ENCODE measurements at regions not wholly inside any gene's neighbourhood (a gene's known extent, or its start where the extent isn't known, plus 50 kb on each side); places are given as distances from the start of the nearest gene placed in this dataset.
"Not testable (repeated sequence)": the region's sequence is repeated elsewhere in the genome, so short reads cannot be mapped to it uniquely, and the experiment has no call there.

DNA sequence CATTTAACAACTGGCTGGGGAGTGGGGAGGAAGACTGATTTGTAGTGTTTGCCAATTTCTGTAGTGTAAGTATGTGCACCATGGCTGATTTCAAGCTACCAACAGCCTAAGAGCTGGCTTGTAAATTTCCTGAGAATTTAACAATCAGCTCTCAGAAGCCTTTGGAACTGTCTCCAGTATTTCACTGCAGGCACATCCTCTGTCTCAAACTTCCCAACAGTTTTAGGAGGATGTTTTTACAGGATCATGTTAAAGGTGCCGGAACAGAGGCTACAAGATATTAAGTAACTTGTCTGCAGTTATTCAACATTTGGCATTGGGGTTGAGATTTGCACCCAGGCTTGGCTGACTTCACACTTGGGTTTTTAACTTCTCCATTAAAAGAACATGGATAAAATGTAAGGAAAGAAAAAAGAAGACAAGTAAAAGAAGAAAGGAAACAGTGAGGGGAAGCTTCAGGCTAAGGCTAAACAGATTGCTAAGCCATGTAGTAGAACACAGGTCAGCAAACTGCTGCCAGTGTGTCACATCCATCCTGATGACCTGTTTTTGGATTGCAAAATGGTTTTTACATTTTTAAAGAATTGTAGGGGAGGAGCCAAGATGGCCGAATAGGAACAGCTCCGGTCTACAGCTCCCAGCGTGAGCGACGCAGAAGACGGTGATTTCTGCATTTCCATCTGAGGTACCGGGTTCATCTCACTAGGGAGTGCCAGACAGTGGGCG is 204.8 kb upstream of the SESN3 start:
- DNase-seq (ENCODE audit: low read depth in 2 of 2): no peak

DNA sequence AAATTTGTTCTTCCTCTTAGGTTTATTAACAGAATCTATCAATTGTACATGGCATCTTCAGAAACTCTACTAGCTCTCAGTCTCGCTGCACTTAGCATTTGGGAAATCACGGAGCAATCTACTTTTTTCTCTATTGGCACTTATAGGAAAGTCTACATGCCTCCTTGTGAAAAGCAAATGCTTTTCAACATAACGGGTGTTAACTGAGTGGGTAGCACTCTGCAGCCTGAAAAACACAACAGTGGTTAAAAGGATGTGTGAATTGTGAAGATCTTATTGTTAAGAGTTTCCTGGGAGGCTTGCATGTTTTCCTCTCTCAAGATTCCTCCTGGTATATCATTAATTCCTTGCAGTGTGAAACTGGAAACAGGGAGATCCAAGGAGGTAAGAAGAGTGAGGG is 204.2 kb upstream of the SESN3 start:
- DNase-seq (ENCODE audit: low read depth in 2 of 2): no peak

DNA sequence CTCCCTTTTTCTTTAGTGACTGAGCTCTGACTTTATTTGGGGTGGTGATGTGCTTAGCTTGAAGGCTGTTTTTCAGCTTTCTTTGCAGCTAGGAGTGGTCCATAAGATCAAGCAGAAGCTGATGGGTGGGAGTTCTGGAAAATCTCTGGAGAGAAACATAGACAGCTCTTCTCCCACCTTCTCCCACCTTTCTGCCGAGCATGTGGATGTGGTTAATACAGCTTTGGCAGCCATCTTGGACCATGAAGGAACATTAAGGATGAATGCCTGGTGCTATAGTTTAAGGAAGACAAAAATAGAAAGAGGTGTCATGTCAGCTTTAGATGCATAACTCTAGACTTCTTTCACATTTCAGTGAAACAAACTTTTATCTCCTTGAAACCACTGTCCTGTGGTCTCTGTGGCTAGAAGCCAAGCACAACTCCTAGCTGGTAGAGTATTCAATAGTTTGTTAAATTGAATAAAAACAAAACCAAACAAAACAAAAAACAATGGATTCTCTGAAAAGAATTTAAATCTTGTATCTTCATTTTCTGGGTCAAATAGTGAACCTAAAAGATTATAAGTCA is 203.6 kb upstream of the SESN3 start:
- no peak for DNase-seq (ENCODE audit: low read depth in 2 of 2)

DNA sequence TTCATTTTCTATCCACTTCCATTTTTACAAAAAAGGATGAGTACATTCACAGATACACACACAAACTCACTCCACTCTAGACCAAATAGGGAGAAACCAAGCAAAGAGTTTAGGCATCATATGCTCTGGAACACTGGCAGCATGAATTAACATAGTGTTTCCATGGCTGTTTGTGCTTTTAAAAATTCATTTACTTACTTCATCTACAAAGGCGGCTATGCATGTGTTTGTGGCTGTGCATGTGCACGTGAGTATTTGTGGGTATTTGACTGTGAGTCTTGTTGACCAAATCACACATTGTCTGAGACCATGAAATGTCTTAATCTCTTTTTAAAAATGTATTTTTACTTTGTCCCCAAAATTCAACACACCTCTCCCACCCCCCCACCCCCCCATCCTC is 203.0 kb upstream of the SESN3 start:
- no peak for DNase-seq (ENCODE audit: low read depth in 2 of 2)

DNA sequence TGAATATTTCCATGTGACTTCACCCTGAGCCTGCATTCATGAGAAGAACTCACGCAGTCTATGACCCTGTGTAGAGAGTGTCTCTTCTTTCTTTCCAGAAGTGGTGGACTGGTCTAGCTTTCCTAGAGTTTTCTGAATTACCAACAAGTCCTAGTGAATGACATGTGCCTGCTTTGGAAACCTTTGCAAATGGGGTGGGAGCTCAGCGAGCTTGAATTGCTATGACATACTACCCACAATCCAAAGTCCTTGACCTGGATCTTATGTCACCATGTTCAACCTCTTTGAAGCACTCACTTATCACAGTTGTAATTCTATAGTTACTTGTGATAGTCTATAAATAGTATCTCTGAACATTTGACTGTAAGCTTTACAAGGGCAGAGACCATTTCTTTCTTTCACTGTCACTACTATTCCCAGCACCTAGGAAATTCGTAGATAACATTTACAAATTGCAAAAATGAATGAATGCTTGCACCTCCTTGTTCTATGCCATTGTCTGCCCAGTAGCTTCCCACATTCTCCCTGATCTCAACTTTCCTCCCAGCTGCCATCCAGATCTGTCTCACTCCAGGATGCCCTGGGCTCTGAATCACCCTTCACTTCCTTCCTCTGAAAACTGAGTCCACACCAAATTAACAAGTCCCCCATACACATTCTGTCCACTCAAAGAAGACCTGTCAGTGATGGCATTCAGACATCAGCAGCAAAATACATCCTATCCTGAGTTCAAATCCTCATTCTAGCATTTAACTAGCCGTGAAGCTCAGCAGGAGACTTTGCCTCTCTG is 201.9 kb upstream of the SESN3 start:
- DNase-seq (ENCODE audit: low read depth in 2 of 2): no peak

DNA sequence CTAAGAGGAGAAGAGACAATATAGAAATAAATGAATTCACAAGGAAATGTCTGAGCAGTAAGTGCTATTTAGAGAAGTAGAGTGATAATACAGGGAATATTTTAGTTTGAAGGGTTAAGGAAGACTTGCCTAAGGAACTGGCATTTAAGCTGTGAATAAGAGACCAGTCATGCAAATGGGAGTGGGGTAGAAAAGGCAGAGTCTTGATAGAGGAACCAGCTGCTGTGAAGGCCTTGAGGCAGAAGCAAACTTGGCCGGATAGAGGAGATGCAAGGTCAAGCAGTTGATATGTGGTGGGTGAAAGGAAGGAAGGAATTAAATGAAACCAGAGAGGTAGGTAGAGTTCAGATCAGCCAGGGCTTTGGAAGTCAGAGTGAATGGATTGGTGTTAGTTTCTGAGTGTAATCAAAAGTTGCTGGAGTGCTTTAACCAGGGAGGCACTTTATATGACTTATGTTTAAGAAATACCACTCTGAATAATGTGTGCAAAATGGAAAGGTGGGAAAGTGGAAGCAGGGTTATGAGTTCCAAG is 198.4 kb upstream of the SESN3 start:
- DNase-seq (ENCODE audit: low read depth in 2 of 2): no peak

DNA sequence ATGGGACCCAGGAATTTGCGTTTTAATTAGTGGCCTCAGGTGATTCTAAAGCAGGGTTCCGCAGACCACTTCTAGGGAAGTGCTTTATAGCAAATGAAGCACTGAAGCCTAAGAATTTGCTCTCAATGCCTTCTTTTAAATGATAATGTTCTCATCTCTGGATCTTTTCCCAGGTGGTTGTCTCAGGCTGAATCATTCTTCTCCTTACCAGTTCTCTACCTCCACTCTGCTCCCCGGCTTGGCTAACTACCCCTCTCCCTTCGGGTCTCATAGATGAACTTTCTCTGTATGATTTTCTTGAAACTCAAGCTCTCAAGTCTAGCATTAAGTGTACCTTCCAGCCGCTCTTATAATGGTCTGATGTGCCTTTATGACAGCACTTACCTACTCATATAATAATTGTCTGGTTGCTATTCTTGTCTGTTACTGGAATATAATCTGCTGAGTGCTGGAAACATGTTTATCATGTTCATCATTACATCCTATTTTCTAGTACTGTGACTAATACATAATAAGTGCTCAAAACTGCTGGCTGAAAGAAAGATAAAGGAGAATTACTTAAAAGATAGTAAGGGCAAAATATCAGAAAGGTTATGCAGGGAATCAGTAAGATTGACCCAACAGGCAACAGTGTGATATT is 195.9 kb upstream of the SESN3 start:
- DNase-seq (ENCODE audit: low read depth in 2 of 2): no peak

DNA sequence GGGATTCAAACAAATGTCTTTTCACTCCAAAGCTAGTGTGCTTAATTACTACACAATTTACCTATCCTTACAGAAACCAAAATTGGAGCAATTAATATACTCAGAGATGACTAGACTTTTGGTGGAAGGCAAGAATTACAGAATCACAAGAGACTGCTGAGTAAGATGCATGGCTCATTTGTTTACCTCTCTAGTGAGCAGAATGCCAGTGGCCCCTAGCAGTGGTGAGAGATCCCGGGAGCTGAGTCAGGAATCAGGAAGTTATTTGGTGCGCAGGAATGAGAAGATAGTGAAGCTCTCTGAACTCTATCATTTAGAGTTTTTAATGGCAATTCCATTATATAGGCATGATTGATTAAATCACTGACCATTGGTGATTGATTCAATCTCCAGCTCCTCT is 188.9 kb upstream of the SESN3 start:
- no peak for DNase-seq (ENCODE audit: low read depth in 2 of 2)

DNA sequence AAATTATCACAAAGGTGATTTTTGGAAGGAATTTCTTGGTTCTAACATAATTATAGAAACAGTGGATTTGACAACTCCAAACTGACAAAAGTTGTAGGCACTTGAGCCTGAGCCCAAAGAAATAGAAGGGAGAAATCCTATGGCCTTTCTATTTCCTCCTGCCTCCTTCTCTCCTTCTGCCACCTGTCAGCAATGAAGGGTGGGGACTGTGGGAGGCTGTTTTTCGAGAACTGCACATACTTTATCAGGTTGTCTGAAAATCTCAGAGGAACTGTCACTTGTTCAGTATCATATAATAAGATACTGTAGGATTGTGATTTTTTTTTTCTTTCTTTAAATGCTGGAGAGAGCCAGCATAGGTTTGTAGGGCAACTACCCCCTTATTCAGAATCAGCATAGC is 187.9 kb upstream of the SESN3 start:
- DNase-seq (ENCODE audit: low read depth in 2 of 2): no peak

DNA sequence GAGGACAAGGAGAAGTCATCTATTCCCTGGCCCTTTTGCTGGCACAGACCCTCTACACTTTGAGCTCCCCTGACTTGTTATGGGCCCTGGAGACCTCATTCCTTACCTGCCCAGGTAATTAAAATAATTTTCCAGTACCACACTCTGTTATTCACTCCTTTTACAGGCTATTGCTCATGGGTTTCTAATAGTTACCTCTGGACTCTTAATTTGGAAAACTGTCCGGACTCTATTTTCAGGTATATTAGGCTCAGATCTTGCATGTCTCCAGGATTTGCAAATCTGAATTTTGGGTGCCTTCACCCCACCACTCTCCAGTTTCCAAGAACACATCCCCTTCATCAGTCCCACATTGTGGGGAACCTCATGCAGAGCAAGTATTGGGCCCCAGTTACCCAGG is 186.8 kb upstream of the SESN3 start:
- no peak for DNase-seq (ENCODE audit: low read depth in 2 of 2)

DNA sequence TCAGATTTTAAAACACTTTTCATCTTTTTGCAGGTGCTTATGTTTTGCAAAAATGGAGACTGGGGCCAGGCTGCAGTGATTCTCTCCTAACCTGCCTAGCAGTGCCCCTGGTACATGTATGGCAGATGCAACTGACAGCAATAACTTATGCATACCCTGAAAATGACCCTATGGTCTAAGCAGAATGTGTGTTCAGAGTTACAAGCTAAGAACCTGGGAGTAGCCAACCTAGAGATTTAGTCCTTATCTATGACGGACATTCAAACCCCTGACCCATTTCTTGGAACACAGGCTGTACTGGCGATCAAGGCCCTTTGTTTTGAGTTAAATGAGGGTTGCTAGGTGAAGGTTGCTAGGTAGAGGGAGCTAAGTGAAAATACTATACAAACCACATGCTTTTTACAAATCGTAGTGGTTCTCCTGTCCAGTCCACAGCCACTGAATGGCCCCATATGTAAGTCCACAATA is 184.9 kb upstream of the SESN3 start:
- no peak for DNase-seq (ENCODE audit: low read depth in 2 of 2)

DNA sequence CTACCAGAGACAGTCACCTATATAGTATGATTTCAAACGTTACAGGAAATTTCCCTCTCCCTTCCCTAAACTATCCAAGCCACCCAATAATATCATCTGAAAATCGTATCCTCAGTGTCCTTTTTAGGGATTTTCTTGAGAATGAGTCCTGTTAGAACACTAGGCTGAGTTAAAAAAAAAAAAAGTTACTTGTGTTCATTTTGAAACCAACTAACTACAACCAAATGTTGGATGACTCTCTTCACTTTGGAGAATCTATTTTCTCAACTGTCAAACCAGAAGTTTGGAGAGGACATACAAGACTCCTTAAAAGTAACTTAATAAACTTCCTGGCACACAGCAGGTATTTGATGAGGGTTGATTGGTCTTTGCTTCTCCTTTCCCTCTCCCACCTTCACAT is 183.2 kb upstream of the SESN3 start:
- no peak for DNase-seq (ENCODE audit: low read depth in 2 of 2)

DNA sequence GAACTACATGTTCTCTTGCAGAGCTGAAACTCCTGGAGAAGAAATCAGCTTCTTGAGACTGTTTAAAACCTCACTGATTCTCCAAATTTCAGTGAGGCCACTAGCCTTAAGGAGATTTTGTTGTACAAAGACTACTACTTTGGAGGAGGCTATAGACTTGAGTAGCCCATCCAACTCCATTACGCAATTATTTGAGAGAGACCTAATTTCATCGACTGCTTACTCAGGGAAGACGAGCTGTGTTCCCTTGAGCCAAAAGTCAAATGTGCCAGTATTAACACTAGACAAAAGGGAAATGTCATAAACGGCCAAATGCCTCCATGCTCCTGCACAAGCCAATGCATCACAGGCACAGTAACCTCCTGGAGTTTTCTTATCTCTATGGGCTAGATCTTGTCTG is 182.8 kb upstream of the SESN3 start:
- no peak for DNase-seq (ENCODE audit: low read depth in 2 of 2)

DNA sequence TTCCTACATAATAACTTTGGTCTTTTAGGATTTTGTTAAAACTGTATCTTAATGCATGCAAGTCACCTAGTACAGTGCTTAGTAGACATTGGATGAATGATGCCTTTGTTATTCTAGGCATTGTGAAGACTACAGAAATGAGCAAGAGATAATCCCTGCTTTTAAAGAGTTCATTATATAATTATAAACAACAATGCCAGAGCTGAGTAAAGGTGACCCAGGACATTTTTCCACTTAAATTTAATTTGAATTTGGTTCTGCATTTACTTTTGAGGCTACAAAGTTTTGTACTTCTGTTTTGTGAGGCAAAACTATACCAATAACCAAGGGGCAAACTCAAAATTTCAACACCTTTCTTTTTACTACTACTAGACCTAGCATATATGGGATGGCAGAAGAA is 182.0 kb upstream of the SESN3 start:
- no peak for DNase-seq (ENCODE audit: low read depth in 2 of 2)

DNA sequence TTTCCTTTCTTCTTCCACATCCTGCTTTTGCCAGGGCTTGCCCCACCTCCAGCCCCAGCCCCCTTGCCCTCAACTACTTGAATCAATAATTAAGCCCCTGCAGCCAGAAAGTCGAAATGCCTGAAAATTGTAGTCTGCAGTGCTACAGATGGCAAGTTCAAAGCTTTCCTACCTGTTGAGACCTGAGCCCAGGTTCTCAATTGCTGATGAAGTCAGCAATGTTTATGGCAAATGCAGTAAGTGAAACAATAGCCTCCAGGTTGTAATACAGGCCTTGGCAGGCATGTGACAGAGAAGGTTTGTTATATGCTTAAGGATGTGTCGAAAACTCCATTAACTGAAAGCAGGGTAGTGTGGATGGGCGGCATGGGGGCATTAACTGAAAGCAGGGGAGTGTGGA is 181.1 kb upstream of the SESN3 start:
- DNase-seq (ENCODE audit: low read depth in 2 of 2): no peak

DNA sequence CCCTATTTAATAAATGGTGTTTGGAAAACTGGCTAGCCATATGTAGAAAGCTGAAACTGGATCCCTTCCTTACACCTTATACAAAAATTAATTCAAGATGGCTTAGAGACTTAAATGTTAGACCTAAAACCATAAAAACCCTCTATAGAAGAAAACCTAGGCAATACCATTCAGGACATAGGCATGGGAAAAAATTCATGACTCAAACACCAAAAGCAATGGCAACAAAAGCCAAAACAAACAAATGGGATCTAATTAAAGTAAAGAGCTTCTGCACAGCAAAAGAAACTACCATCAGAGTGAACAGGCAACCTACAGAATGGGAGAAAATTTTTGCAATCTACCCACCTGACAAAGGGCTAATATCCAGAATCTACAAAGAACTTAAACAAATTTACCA is 179.7 kb upstream of the SESN3 start:
- not testable (repeated sequence) for DNase-seq (ENCODE audit: low read depth in 2 of 2)

DNA sequence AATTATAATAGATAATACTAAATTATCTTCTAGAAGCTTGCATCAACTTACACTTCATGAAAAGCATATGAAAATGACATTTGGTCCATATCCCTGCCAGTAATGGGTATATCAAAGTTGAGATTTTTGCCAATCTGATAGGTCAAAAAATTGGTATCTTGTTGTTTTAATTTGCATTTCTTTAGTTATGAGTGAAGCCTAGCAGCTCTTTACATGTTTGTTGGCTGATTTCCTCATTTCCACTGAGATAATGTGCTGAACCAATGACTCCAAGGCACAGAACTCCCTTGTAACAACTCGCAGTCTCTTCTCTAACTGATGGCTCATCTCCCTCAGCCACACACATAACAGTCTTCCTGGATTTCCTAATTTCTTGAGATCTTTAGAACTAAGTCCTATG is 175.3 kb upstream of the SESN3 start:
- DNase-seq (ENCODE audit: low read depth in 2 of 2): no peak

DNA sequence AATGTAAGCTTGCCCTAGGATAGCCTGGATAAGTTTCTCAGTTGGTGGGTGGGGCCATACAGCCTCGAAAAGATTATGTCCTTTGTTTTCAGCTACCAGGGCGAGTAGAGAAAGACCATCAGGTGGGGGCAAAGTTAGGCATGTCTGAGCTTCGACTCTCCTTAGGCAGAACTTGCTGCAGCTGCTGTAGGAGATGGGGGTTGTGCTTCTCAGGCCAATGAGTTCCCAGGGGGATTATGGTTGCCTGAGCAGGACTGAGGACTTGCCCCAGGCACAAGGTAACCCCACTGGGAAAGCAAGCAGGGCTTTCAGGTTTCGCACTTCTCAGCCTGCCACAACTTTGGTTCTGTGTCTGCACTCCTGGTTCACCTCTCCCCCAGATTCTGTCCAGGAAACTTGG is 173.4 kb upstream of the SESN3 start:
- DNase-seq (ENCODE audit: low read depth in 2 of 2): no peak

DNA sequence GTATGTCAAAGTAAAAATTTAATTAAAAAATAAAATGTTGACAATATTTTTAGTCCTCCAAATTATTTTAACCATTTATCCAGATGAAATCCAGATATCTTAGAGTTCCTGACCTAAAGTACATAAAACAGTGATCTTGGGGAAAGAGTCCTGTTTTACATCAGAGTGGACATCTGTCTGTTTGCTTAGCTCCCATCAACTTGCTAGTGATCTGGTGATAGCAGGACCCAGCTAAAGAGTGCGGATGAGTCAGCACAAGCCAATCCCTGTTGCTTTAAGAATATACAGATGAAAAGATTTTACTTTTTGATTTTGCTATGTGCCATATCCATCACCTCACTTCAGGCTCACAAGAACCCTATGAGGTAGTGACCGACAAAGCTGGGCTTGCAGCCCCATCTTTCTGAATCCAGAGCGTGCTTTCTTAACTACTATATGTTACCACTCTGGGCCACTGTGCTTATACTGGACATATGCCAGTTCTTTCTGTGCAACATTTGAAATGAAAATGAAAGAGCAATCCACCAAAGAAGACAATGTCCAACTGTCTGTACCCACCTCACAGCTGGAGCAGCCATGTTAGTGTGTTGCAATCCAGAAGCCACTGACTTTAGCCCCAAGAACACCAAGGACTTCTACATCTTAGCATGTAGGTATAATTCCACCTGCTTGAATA is 167.6 kb upstream of the SESN3 start:
- no peak for DNase-seq (ENCODE audit: low read depth in 2 of 2)

DNA sequence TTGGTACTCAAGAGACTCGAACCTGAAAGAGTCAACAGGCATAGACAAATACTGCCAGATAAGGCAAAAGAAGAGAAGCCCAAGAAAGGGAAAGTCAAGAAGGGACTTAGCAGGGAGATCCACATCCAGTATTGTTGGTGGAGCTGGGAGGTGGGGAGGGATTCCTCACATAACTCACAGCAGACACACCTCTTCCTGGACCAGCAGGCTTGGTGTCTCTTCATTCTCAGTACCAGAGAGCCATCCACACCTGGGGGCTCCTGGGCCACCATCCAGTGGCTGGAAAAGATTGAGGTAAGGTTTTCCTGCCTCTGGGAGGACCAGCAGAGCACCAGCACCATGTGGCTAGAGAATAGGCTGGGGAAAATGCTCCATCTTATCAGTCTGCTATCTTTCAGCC is 161.6 kb upstream of the SESN3 start:
- no peak for DNase-seq (ENCODE audit: low read depth in 2 of 2)

DNA sequence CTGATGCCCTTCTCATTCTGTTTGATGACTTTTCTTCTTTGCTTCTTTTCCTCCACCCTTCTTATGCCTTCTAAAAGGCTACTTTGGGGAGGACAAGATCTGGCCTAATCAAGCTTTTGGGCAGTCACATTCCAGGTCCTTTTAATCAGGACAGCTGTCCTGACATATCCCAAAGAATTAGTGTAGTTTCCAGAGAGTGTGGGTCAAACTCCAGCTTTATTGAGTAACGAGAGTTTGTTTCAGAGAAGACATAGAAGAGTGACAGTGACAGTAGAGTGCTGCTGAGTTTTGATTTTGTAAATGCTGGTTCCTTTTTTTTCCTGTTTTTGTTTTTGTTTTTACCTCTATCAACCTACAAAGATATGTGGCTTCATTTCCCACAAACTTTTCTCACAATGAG is 158.4 kb upstream of the SESN3 start:
- DNase-seq (ENCODE audit: low read depth in 2 of 2): no peak

DNA sequence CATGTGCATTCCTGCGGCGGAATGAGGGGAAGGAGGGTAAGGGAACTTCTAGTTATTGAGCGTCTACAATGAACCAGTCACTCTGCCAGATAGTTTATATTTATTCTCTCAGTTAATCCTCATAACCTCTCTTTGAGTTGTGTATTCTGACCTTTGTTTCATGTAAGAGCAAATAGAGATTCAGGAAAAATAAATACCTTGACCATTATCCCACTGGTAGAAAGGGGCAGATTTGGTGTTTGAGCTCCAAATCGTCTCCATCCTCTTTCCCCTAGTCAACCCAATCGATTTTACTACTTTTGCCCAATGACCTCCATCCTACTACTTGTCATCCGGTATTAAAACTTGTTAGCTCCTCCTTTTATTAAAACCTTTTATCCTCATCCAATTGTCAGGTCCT is 157.1 kb upstream of the SESN3 start:
- DNase-seq (ENCODE audit: low read depth in 2 of 2): no peak

Measured in stimulated activated CD4-positive, alpha-beta T cell treated with anti-CD3 and anti-CD28 coated beads, Interleukin-1b, Interleukin-23, amount 100 ng/mL, for 1 hour (primary cell).